GM12865 (cell line): ENCODE measurements at regions not wholly inside any gene's neighbourhood (a gene's known extent, or its start where the extent isn't known, plus 50 kb on each side); places are given as distances from the start of the nearest gene placed in this dataset.

Source experiments
- DNase-seq: peaks from one replicate; pipeline ENCODE4 v3.0.0; 2010; ENCODE audit warnings: low read depth
- H3K4me3 ChIP-seq: 2 replicates; pipeline ENCODE4 v1.5.1; 2011; ENCODE audit warnings: mild to moderate bottlenecking, low read depth, low read length, control low read depth
- TF ChIP-seq, protein P1 (sequence below): IDR thresholded peaks from 2 replicates; pipeline ENCODE4 v1.5.1; 2011; ENCODE audit warnings: low read length, control low read depth, low read depth, inconsistent platforms; ENCODE audit not compliant: insufficient read depth; ENCODE audit errors: missing control alignments

- TF ChIP-seq, protein P1, sequence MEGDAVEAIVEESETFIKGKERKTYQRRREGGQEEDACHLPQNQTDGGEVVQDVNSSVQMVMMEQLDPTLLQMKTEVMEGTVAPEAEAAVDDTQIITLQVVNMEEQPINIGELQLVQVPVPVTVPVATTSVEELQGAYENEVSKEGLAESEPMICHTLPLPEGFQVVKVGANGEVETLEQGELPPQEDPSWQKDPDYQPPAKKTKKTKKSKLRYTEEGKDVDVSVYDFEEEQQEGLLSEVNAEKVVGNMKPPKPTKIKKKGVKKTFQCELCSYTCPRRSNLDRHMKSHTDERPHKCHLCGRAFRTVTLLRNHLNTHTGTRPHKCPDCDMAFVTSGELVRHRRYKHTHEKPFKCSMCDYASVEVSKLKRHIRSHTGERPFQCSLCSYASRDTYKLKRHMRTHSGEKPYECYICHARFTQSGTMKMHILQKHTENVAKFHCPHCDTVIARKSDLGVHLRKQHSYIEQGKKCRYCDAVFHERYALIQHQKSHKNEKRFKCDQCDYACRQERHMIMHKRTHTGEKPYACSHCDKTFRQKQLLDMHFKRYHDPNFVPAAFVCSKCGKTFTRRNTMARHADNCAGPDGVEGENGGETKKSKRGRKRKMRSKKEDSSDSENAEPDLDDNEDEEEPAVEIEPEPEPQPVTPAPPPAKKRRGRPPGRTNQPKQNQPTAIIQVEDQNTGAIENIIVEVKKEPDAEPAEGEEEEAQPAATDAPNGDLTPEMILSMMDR: no peak
- no peak for DNase-seq
These were observed 225.8 kb downstream of the CCDC59 start for GRCh38 chr12:82132390-82132789.

GRCh38 chr12:82130762-82131161 is 227.4 kb downstream of the CCDC59 start:
- DNase-seq: no peak
- H3K4me3 ChIP-seq: no peak overlapping the region
- TF ChIP-seq, protein P1: no peak

More at GRCh38 chr12:82132390-82132789, 225.8 kb downstream of the CCDC59 start:
- no peak overlapping the region for H3K4me3 ChIP-seq

DNA sequence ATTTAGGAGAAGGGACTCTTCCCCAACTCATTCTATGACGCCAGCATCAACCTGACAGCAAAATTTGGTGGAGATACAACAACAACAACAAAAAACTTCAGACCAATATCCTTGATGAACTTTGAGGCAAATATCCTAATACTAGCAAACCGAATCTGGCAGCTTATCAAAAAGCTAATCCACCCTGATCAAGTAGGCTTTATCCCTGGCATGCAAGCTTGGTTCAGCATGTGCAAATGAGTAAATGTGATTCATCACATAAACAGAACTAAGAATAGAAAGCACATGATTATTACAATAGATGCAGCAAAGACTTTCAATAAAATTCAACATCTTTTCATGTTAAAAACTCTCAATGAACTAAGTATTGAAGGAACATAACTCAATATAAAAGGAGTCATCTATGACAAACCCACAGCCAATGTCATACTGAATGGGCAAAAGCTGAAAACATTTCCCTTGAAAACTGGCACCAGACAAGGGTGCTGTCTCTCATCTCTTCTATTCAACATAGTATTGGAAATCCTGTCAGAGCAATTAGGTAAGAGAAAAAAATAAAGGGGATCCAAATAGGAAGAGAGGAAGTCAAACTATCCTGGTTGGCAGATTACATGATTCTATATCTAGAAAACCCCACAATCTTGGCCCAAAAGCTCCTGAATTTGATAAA is 233.3 kb downstream of the CCDC59 start:
- no peak overlapping the region for H3K4me3 ChIP-seq
- TF ChIP-seq, protein P1: no peak
- DNase-seq: no peak

- TF ChIP-seq, protein P1: no peak
- no peak for DNase-seq
- H3K4me3 ChIP-seq: no peak overlapping the region
These were observed 236.6 kb downstream of the CCDC59 start for GRCh38 chr12:82121545-82121944.

DNA sequence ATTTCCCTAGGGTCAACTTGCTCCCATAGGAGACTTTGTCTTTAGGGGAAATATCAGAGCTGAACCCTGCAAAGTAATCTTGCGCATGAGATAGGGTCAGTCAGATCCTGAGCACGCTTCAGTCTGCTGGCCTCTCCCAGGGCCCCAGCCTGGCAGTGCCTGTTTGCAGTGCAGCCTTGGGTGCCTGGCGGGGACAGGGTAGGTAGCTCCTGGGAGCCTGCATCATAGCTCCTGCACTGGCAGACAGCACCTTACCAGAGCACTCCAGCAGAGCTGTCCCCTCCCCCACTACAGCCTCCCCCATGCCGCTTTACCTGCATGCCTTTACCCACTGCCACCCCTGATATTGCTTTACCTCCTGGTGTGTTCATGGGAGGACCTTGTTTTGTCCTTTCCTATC is 237.3 kb downstream of the CCDC59 start:
- no peak overlapping the region for H3K4me3 ChIP-seq
- TF ChIP-seq, protein P1: no peak
- no peak for DNase-seq

- DNase-seq: no peak
These were observed 248.9 kb downstream of the CCDC59 start for GRCh38 chr12:82109243-82109642.

More at GRCh38 chr12:82109243-82109642, 248.9 kb downstream of the CCDC59 start:
- TF ChIP-seq, protein P1: no peak
- no peak overlapping the region for H3K4me3 ChIP-seq
